H1 (cell line): ENCODE measurements at regions not wholly inside any gene's neighbourhood (a gene's known extent, or its start where the extent isn't known, plus 50 kb on each side); places are given as distances from the start of the nearest gene placed in this dataset.

ENCODE experiments used
- CTCF ChIA-PET: fragments of 300-600 bp; sonication (Branson Sonifier 250); formaldehyde crosslinking; loops from one replicate; lab custom pipeline; 2021; ENCODE audit not compliant: partially characterized antibody; lab: Charles Lee
- POLR2A ChIA-PET: fragments of 300-600 bp; sonication (Branson Sonifier 250); formaldehyde crosslinking; loops from one replicate; lab custom pipeline; 2021; ENCODE audit warnings: inconsistent platforms; ENCODE audit not compliant: partially characterized antibody; lab: Charles Lee
- DNase-seq, 2 experiments: peaks; one replicate each; pipeline versions ENCODE4 v3.0.0 to v3.0.0-alpha.2; 2010 to 2022; ENCODE audit warnings: low spot score in 2 of 2, low read depth in 1 of 2, mixed read lengths in 1 of 2
- FAIRE-seq: peaks from 2 replicates; lab custom pipeline; 2011; peaks lifted over from hg19 to GRCh38; lab: Jason Lieb, UNC
- H2AFZ ChIP-seq: 2 replicates; pipeline ENCODE4 v1.8.1; 2012; ENCODE audit warnings: low read length, inconsistent platforms
- H2AK5ac ChIP-seq: 2 replicates; pipeline ENCODE4 v1.6.1; 2013; ENCODE audit warnings: low read depth, low read length
- H2BK120ac ChIP-seq: replicated peaks from 2 replicates; pipeline ENCODE3; 2013; ENCODE audit warnings: low read depth, low read length, inconsistent platforms
- H2BK12ac ChIP-seq: 2 replicates; pipeline ENCODE4 v1.6.1; 2013; ENCODE audit warnings: low read depth, low read length
- H2BK15ac ChIP-seq: 2 replicates; pipeline ENCODE4 v1.6.1; 2013; ENCODE audit warnings: low read length
- H2BK20ac ChIP-seq: 2 replicates; pipeline ENCODE4 v1.6.1; 2013; ENCODE audit warnings: low read length
- H2BK5ac ChIP-seq: 2 replicates; pipeline ENCODE4 v1.6.1; 2013; ENCODE audit warnings: low read depth, low read length
- H3K14ac ChIP-seq: 2 replicates; pipeline ENCODE4 v1.6.1; 2013; ENCODE audit warnings: inconsistent platforms; ENCODE audit not compliant: insufficient read length
- H3K18ac ChIP-seq: 2 replicates; pipeline ENCODE4 v1.6.1; 2013; ENCODE audit warnings: low read length; ENCODE audit errors: extremely low read depth
- H3K23ac ChIP-seq: 2 replicates; pipeline ENCODE4 v1.6.1; 2013; ENCODE audit warnings: inconsistent platforms; ENCODE audit not compliant: insufficient read length
- H3K23me2 ChIP-seq: 2 replicates; pipeline ENCODE4 v1.6.1; 2013; ENCODE audit warnings: low read depth, low read length
- H3K27ac ChIP-seq: 2 replicates; pipeline ENCODE4 v1.6.1; 2011; ENCODE audit warnings: low read depth, low read length, inconsistent platforms
- H3K27me3 ChIP-seq, 4 experiments: replicated peaks in 1 of 4; 1 replicate in 1 of 4; 2 replicates in 3 of 4; pipeline versions ENCODE4 v1.6.1 to v1.8.1; 2011 to 2013; ENCODE audit warnings: low read length in 3 of 4, mild to moderate bottlenecking in 3 of 4, inconsistent platforms in 2 of 4, mixed read lengths in 2 of 4, moderate library complexity in 1 of 4; ENCODE audit not compliant: control insufficient read depth in 3 of 4, insufficient read depth in 3 of 4; ENCODE audit errors: extremely low read depth in 1 of 4
- H3K36me3 ChIP-seq, 4 experiments: 2 replicates each; pipeline versions ENCODE4 v1.6.1 to v1.8.1; 2011 to 2013; ENCODE audit warnings: mild to moderate bottlenecking in 4 of 4, low read length in 3 of 4, moderate library complexity in 2 of 4, control low read depth in 1 of 4, inconsistent platforms in 1 of 4; ENCODE audit not compliant: insufficient read depth in 4 of 4, control insufficient read depth in 2 of 4
- H3K4ac ChIP-seq: replicated peaks from 2 replicates; pipeline ENCODE3; 2013; ENCODE audit warnings: low read length, low read depth, mixed read lengths, inconsistent platforms; ENCODE audit not compliant: insufficient read length
- H3K4me1 ChIP-seq, 4 experiments: replicated peaks in 1 of 4; 1 replicate in 1 of 4; 2 replicates in 3 of 4; pipeline versions ENCODE4 v1.6.1 to v1.8.1; 2011 to 2013; ENCODE audit warnings: low read length in 3 of 4, inconsistent platforms in 2 of 4, mixed read lengths in 1 of 4; ENCODE audit not compliant: insufficient read depth in 4 of 4, control insufficient read depth in 3 of 4
- H3K4me2 ChIP-seq, 2 experiments: 2 replicates each; pipeline versions ENCODE4 v1.6.1 to v1.8.1; 2011 to 2013; ENCODE audit warnings: low read depth in 2 of 2, low read length in 2 of 2, control low read depth in 1 of 2, inconsistent platforms in 1 of 2, mild to moderate bottlenecking in 1 of 2; ENCODE audit not compliant: insufficient read depth in 1 of 2
- H3K4me3 ChIP-seq, 4 experiments: fragments of 200-600, 300-600 bp in 1 of 4; sonication (generic), shearing (Covaris generic), sonication (Bioruptor Twin) in 1 of 4; 2 replicates each; pipeline versions ENCODE4 v1.5.1 to v1.8.1; 2011 to 2016; ENCODE audit warnings: low read length in 4 of 4, low read depth in 3 of 4, control low read depth in 2 of 4, inconsistent platforms in 2 of 4, mild to moderate bottlenecking in 2 of 4, mixed read lengths in 1 of 4, moderate library complexity in 1 of 4; ENCODE audit not compliant: insufficient read depth in 2 of 4; ENCODE audit errors: extremely low read depth in 1 of 4
- H3K56ac ChIP-seq: replicated peaks from 2 replicates; pipeline ENCODE3; 2013; ENCODE audit warnings: low read depth, mild to moderate bottlenecking, mixed read lengths, low read length, inconsistent platforms; ENCODE audit not compliant: insufficient read length
- H3K79me1 ChIP-seq: 2 replicates; pipeline ENCODE4 v1.6.1; 2013; ENCODE audit warnings: low read depth, low read length, control low read depth
- H3K79me2 ChIP-seq, 2 experiments: 2 replicates each; pipeline versions ENCODE4 v1.6.1 to v1.8.1; 2012 to 2013; ENCODE audit warnings: low read length in 2 of 2, mild to moderate bottlenecking in 2 of 2, inconsistent platforms in 1 of 2; ENCODE audit not compliant: insufficient read depth in 2 of 2, control insufficient read depth in 1 of 2
- H3K9ac ChIP-seq, 4 experiments: replicated peaks in 1 of 4; 1 replicate in 1 of 4; 2 replicates in 3 of 4; pipeline versions ENCODE4 v1.6.1 to v1.8.1; 2011 to 2013; ENCODE audit warnings: low read depth in 3 of 4, low read length in 3 of 4, control low read depth in 2 of 4, mild to moderate bottlenecking in 2 of 4, moderate library complexity in 2 of 4, inconsistent platforms in 1 of 4; ENCODE audit errors: extremely low read depth in 1 of 4
- H3K9me3 ChIP-seq, 2 experiments: 2 replicates each; pipeline versions ENCODE4 v1.6.1 to v1.8.1; 2012 to 2013; ENCODE audit warnings: mild to moderate bottlenecking in 2 of 2, moderate library complexity in 2 of 2, control low read depth in 1 of 2, inconsistent platforms in 1 of 2, low read depth in 1 of 2, low read length in 1 of 2, mixed read lengths in 1 of 2; ENCODE audit not compliant: insufficient read depth in 2 of 2
- H4K20me1 ChIP-seq, 2 experiments: replicated peaks in 1 of 2; 2 replicates each; pipeline versions ENCODE3 to v1.8.1; 2011 to 2013; ENCODE audit warnings: inconsistent platforms in 2 of 2, low read length in 2 of 2, mild to moderate bottlenecking in 1 of 2; ENCODE audit not compliant: insufficient read depth in 2 of 2, control insufficient read depth in 1 of 2
- H4K5ac ChIP-seq: 2 replicates; pipeline ENCODE4 v1.6.1; 2013; ENCODE audit warnings: low read length, low read depth, mixed read lengths, inconsistent platforms; ENCODE audit not compliant: insufficient read length
- H4K8ac ChIP-seq: 2 replicates; pipeline ENCODE4 v1.8.0; 2013; ENCODE audit warnings: mild to moderate bottlenecking, moderate library complexity, low read length, inconsistent platforms; ENCODE audit not compliant: insufficient read depth; ENCODE audit errors: extremely low read depth
- H4K91ac ChIP-seq: replicated peaks from 2 replicates; pipeline ENCODE3; 2013; ENCODE audit warnings: low read length, mixed read lengths, inconsistent platforms; ENCODE audit not compliant: insufficient read length
- NANOG ChIP-seq: IDR thresholded peaks from 2 replicates; pipeline ENCODE4 v1.6.1; 2011; ENCODE audit warnings: low read length, low read depth, mild to moderate bottlenecking, inconsistent platforms; ENCODE audit not compliant: insufficient read depth, poor library complexity, severe bottlenecking
- SUZ12 ChIP-seq: fragments of 200-600 bp; sonication (generic); IDR thresholded peaks from 2 replicates; pipeline ENCODE4 v1.6.1; 2012; ENCODE audit warnings: mild to moderate bottlenecking, inconsistent platforms, low read length, moderate library complexity, mixed read lengths
- TEAD4 ChIP-seq: IDR thresholded peaks from 2 replicates; pipeline ENCODE4 v1.6.1; 2012; ENCODE audit warnings: low read depth, low read length, inconsistent platforms, mixed read lengths

DNA sequence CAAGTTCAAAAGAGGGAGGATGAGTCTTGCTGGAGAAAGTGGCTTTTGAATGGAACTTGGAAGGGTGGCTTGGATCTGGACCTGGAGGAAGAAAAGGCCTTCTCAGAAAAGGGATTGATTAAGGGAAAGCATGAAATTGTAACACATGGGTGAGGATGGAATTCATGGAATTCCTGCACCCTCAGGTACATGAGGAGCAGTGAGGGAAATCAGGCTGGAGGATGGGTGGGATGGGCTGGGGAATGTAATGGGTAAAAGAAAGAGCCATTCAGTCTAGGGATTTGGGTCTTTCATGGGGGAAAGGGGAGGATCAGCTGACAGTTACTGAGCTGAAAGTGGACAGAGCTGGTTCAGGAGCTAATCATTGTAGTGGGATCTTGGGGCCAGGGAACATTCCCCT, 51.2 kb upstream of the HAAO start:
- Histone ChIP-seq H3K14ac (no peak overlapping the region), H3K79me2 (no peaks in the 10 kb centered on the region), H4K91ac (no peak overlapping the region), H3K18ac (no peak overlapping the region), H2BK20ac (no peak overlapping the region), H3K36me3 (no peaks in the 10 kb centered on the region), H4K8ac (no peak overlapping the region), H3K9ac (no peak overlapping the region), H2BK15ac (no peak overlapping the region), H3K9me3 (no peaks in the 10 kb centered on the region), H3K27ac (no peak overlapping the region), H3K4me3 (no peak overlapping the region), H2AFZ (no peak overlapping the region), H2AK5ac (no peak overlapping the region), H4K5ac (no peak overlapping the region), H4K20me1 (no peaks in the 10 kb centered on the region), H2BK120ac (no peak overlapping the region), H3K4me2 (no peak overlapping the region), H3K56ac (no peak overlapping the region), H3K4ac (no peak overlapping the region), H3K4me1 (no peaks in the 10 kb centered on the region), H2BK5ac (no peak overlapping the region), H3K79me1 (no peaks in the 10 kb centered on the region), H3K23me2 (no peaks in the 10 kb centered on the region; the same call in 1 of the 2 replicates), H3K23ac (no peak overlapping the region), H3K27me3 (no peaks in the 10 kb centered on the region), H2BK12ac (no peak overlapping the region)
- ChIA-PET POLR2A (no interaction called here), CTCF (interaction anchor here (0.6 to 15.1 kb wide), 2 partner anchors 15 to 16 kb away, joined by 3 to 137 read pairs; no protein-coding TSS in a partner anchor)
- DNase-seq (no peak), FAIRE-seq (no peak)
- TF ChIP-seq SUZ12 = no peak
- TF ChIP-seq TEAD4 = peak; percentile 67; the same call in 1 of the 2 replicates
- no peak for TF ChIP-seq NANOG
